ENCODE measurements at regions not wholly inside any gene's neighbourhood (a gene's known extent, or its start where the extent isn't known, plus 50 kb on each side); places are given as distances from the start of the nearest gene placed in this dataset.

- Histone ChIP-seq H3K9ac (ENCODE audit: insufficient read depth, low read length) (no peak overlapping the region), H3K4me1 (ENCODE audit: control insufficient read depth, extremely low read depth, insufficient read depth, low read length) (no peaks in the 10 kb centered on the region), H2AFZ (ENCODE audit: low read length) (no peak overlapping the region), H3K36me3 (ENCODE audit: control insufficient read depth, insufficient read depth, low read length) (no peaks in the 10 kb centered on the region), H4K20me1 (ENCODE audit: control insufficient read depth, extremely low read depth, insufficient read depth, low read length) (no peaks in the 10 kb centered on the region), H3K4me3 (replicated peaks in 1 of 4; ENCODE audit: control extremely low read depth in 1 of 4, insufficient read depth in 1 of 4, low read depth in 3 of 4, low read length in 4 of 4) (no peak overlapping the region), H3K9me3 (ENCODE audit: control insufficient read depth, insufficient read depth, low read depth, low read length) (no peaks in the 10 kb centered on the region), H3K4me2 (ENCODE audit: extremely low read depth, insufficient read depth, low read length) (no peak overlapping the region), H3K79me2 (ENCODE audit: control insufficient read depth, insufficient read depth, low read length) (no peaks in the 10 kb centered on the region), H3K27me3 (ENCODE audit: control insufficient read depth, insufficient read depth, low read length) (no peaks in the 10 kb centered on the region), H3K27ac (ENCODE audit: insufficient read depth, low read length) (no peak overlapping the region)
- DNase-seq (ENCODE audit: low read depth in 2 of 2): no peak
- no peak for TF ChIP-seq CTCF (conservative IDR thresholded peaks at IDR 0.05 in 1 of 2, IDR thresholded peaks at IDR 0.05 in 1 of 2; ENCODE audit: low read depth in 1 of 2, low read length in 2 of 2)
- TF ChIP-seq EZH2 (IDR thresholded peaks at IDR 0.05; ENCODE audit: low read length, missing control alignments): no peak
These were observed 167.8 kb upstream of the CDH5 start for GRCh38 chr16:66198641-66199040.

- Histone ChIP-seq H3K4me1 (ENCODE audit: control insufficient read depth, extremely low read depth, insufficient read depth, low read length) (no peaks in the 10 kb centered on the region), H3K4me3 (replicated peaks in 1 of 4; ENCODE audit: control extremely low read depth in 1 of 4, insufficient read depth in 1 of 4, low read depth in 3 of 4, low read length in 4 of 4) (no peak overlapping the region), H3K9me3 (ENCODE audit: control insufficient read depth, insufficient read depth, low read depth, low read length) (no peaks in the 10 kb centered on the region), H4K20me1 (ENCODE audit: control insufficient read depth, extremely low read depth, insufficient read depth, low read length) (no peaks in the 10 kb centered on the region), H2AFZ (ENCODE audit: low read length) (no peak overlapping the region), H3K36me3 (ENCODE audit: control insufficient read depth, insufficient read depth, low read length) (no peaks in the 10 kb centered on the region), H3K9ac (ENCODE audit: insufficient read depth, low read length) (no peak overlapping the region), H3K79me2 (ENCODE audit: control insufficient read depth, insufficient read depth, low read length) (no peaks in the 10 kb centered on the region), H3K4me2 (ENCODE audit: extremely low read depth, insufficient read depth, low read length) (no peak overlapping the region), H3K27ac (ENCODE audit: insufficient read depth, low read length) (no peak overlapping the region), H3K27me3 (ENCODE audit: control insufficient read depth, insufficient read depth, low read length) (no peaks in the 10 kb centered on the region)
- DNase-seq (ENCODE audit: low read depth in 2 of 2): no peak
- no peak for TF ChIP-seq CTCF (conservative IDR thresholded peaks at IDR 0.05 in 1 of 2, IDR thresholded peaks at IDR 0.05 in 1 of 2; ENCODE audit: low read depth in 1 of 2, low read length in 2 of 2)
These were observed 168.7 kb upstream of the CDH5 start for GRCh38 chr16:66197668-66198278.

GRCh38 chr16:66196770-66197169 is 169.7 kb upstream of the CDH5 start:
- H3K27me3 ChIP-seq (ENCODE audit: control insufficient read depth, insufficient read depth, low read length): no peaks in the 10 kb centered on the region
- H3K4me1 ChIP-seq (ENCODE audit: control insufficient read depth, extremely low read depth, insufficient read depth, low read length): no peaks in the 10 kb centered on the region
- H3K4me3 ChIP-seq (replicated peaks in 1 of 4; ENCODE audit: control extremely low read depth in 1 of 4, insufficient read depth in 1 of 4, low read depth in 3 of 4, low read length in 4 of 4): no peak overlapping the region
- no peaks in the 10 kb centered on the region for H3K79me2 ChIP-seq (ENCODE audit: control insufficient read depth, insufficient read depth, low read length)
- H4K20me1 ChIP-seq (ENCODE audit: control insufficient read depth, extremely low read depth, insufficient read depth, low read length): no peaks in the 10 kb centered on the region
- H2AFZ ChIP-seq (ENCODE audit: low read length): no peak overlapping the region
- H3K36me3 ChIP-seq (ENCODE audit: control insufficient read depth, insufficient read depth, low read length): no peaks in the 10 kb centered on the region
- H3K9me3 ChIP-seq (ENCODE audit: control insufficient read depth, insufficient read depth, low read depth, low read length): no peaks in the 10 kb centered on the region
- no peak overlapping the region for H3K27ac ChIP-seq (ENCODE audit: insufficient read depth, low read length)
- no peak overlapping the region for H3K9ac ChIP-seq (ENCODE audit: insufficient read depth, low read length)
- no peak overlapping the region for H3K4me2 ChIP-seq (ENCODE audit: extremely low read depth, insufficient read depth, low read length)
- TF ChIP-seq CTCF (conservative IDR thresholded peaks at IDR 0.05 in 1 of 2, IDR thresholded peaks at IDR 0.05 in 1 of 2; ENCODE audit: low read depth in 1 of 2, low read length in 2 of 2) (no peak), EZH2 (IDR thresholded peaks at IDR 0.05; ENCODE audit: low read length, missing control alignments) (no peak)
- DNase-seq (ENCODE audit: low read depth in 2 of 2): no peak
